Type B pancreatic cell (in vitro differentiated cells): ENCODE measurements at regions not wholly inside any gene's neighbourhood (a gene's known extent, or its start where the extent isn't known, plus 50 kb on each side); places are given as distances from the start of the nearest gene placed in this dataset.

Experiments used
- DNase-seq: peaks from one replicate; pipeline ENCODE4 v3.0.0; 2021; ENCODE audit warnings: mixed read lengths; ENCODE audit not compliant: unreplicated experiment; ENCODE audit errors: extremely low spot score
- H3K27ac Mint-ChIP-seq: 2 replicates; pipeline ENCODE4 v1.8.0; 2021; ENCODE audit warnings: mild to moderate bottlenecking, mixed read lengths
- H3K27me3 Mint-ChIP-seq: 2 replicates; pipeline ENCODE4 v1.8.0; 2021; ENCODE audit warnings: mixed read lengths
- H3K36me3 Mint-ChIP-seq: 2 replicates; pipeline ENCODE4 v1.8.0; 2021; ENCODE audit warnings: mixed read lengths
- H3K4me1 Mint-ChIP-seq: one replicate; pipeline ENCODE4 v1.8.0; 2021; ENCODE audit warnings: mixed read lengths; ENCODE audit not compliant: unreplicated experiment
- H3K4me3 Mint-ChIP-seq: 2 replicates; pipeline ENCODE4 v1.8.0; 2021; ENCODE audit warnings: mild to moderate bottlenecking, mixed read lengths
- H3K9me3 Mint-ChIP-seq: 2 replicates; pipeline ENCODE4 v1.8.0; 2021; ENCODE audit warnings: mixed read lengths
- TF ChIP-seq, protein P1 (sequence below): fragments of 200-600 bp; sonication (generic); conservative IDR thresholded peaks from 2 replicates; pipeline ENCODE4 v1.5.0; 2021; ENCODE audit warnings: antibody characterized with exemption, mild to moderate bottlenecking

DNA sequence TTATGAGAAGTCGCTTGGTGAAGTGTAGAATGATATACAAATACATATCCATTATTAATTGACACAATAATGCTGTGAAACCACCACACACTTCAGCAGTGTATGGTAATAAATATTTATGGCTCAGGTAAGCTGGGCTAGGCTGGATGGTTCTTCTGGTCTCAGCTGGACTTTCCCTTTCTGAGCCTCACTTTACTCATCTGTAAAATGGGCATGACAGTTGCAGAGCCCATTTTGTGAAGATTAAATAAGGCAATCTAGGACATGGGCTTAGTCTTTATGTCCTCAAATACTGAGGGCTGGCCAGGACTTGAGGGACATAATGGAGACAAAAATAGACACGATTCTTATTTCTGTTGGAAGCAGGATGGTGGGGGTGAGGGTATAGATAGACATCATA is 196.1 kb downstream of the MIAT start:
- H3K27me3 Mint-ChIP-seq: peaks cover 36% of the 10 kb centered on the region
- H3K4me1 Mint-ChIP-seq: no peaks in the 10 kb centered on the region
- H3K27ac Mint-ChIP-seq: no peak overlapping the region
- DNase-seq: no peak
- no peak overlapping the region for H3K4me3 Mint-ChIP-seq
- no peaks in the 10 kb centered on the region for H3K9me3 Mint-ChIP-seq
- no peaks in the 10 kb centered on the region for H3K36me3 Mint-ChIP-seq
- TF ChIP-seq, protein P1, sequence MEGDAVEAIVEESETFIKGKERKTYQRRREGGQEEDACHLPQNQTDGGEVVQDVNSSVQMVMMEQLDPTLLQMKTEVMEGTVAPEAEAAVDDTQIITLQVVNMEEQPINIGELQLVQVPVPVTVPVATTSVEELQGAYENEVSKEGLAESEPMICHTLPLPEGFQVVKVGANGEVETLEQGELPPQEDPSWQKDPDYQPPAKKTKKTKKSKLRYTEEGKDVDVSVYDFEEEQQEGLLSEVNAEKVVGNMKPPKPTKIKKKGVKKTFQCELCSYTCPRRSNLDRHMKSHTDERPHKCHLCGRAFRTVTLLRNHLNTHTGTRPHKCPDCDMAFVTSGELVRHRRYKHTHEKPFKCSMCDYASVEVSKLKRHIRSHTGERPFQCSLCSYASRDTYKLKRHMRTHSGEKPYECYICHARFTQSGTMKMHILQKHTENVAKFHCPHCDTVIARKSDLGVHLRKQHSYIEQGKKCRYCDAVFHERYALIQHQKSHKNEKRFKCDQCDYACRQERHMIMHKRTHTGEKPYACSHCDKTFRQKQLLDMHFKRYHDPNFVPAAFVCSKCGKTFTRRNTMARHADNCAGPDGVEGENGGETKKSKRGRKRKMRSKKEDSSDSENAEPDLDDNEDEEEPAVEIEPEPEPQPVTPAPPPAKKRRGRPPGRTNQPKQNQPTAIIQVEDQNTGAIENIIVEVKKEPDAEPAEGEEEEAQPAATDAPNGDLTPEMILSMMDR: no peak

GRCh38 chr22:26857169-26857568 is 199.8 kb downstream of the MIAT start:
- H3K27me3 Mint-ChIP-seq: peaks cover 43% of the 10 kb centered on the region
- no peak for DNase-seq
- TF ChIP-seq, protein P1: no peak
- H3K4me1 Mint-ChIP-seq: peaks cover 2% of the 10 kb centered on the region
- no peaks in the 10 kb centered on the region for H3K9me3 Mint-ChIP-seq
- no peak overlapping the region for H3K27ac Mint-ChIP-seq
- H3K36me3 Mint-ChIP-seq: peaks cover 3% of the 10 kb centered on the region
- H3K4me3 Mint-ChIP-seq: no peak overlapping the region

GRCh38 chr22:26860301-26860700 is 202.9 kb downstream of the MIAT start:
- H3K9me3 Mint-ChIP-seq: peaks cover 3% of the 10 kb centered on the region
- DNase-seq: no peak
- peaks cover 44% of the 10 kb centered on the region for H3K27me3 Mint-ChIP-seq
- no peak overlapping the region for H3K27ac Mint-ChIP-seq
- TF ChIP-seq, protein P1: no peak
- peaks cover 3% of the 10 kb centered on the region for H3K36me3 Mint-ChIP-seq
- H3K4me3 Mint-ChIP-seq: no peak overlapping the region
- H3K4me1 Mint-ChIP-seq: peaks cover 8% of the 10 kb centered on the region

DNA sequence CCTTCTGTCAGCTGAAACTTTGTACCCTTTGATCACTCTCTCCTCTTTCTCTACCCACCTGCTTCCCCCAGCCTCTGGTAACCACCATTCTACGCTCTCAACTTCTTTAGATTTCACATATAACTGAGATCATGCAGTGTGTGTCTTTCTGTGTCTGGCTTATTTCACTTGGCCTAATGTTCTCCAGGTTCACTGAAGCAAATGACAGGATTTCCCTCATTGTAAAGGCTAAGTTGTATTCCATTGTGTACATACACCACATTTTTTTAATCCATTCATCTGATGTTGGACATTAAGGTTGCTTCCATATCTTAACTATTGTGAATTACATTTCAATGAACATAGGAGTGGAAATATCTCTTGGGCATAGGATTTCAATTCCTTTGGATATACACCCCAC is 207.6 kb downstream of the MIAT start:
- Mint-ChIP-seq H3K27ac (no peak overlapping the region), H3K27me3 (peaks cover 26% of the 10 kb centered on the region), H3K4me3 (no peak overlapping the region), H3K4me1 (peaks cover 8% of the 10 kb centered on the region), H3K36me3 (no peaks in the 10 kb centered on the region), H3K9me3 (peaks cover 8% of the 10 kb centered on the region)
- DNase-seq: no peak
- TF ChIP-seq, protein P1: no peak

DNA sequence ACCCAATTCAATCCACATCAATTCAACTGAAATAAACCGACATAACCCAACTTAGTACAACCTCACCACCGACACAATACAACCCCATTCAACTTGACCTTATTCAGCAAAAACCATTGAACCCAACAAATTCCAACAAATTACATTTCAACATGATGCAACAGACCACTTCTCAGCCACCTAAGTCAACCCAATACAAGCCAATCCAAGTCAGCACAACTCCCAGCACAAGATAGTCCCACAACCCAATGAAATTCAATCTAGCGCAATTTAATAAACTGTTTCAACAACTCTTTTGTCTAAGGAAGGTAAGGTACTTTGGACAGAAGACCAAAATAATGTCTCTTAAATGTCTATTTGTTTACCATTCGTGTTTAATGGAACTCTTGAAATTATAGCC is 226.0 kb downstream of the MIAT start:
- Mint-ChIP-seq H3K27ac (no peak overlapping the region), H3K4me1 (peaks cover 12% of the 10 kb centered on the region), H3K9me3 (no peaks in the 10 kb centered on the region), H3K27me3 (peaks cover 4% of the 10 kb centered on the region), H3K4me3 (no peak overlapping the region), H3K36me3 (no peaks in the 10 kb centered on the region)
- DNase-seq: no peak
- TF ChIP-seq, protein P1: no peak

DNA sequence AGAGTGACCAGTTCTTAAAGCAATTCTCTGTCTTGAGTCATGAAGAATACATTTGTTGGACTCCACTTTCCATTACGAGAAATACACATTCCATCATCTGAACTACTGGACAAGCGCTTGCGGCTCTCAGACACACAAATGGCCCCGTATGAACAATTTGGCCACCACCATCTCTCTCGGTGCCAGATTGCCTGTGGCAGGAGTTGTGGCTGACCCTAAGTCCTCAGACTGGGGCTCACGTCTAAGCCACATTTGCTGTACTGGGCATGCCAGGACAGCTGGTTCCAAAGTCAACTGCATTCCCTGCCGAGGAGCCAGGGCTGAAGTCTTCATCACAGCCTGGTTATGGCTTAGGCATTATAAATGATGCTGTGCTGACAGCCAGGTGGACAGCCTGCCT is 227.5 kb downstream of the MIAT start:
- no peaks in the 10 kb centered on the region for H3K9me3 Mint-ChIP-seq
- no peaks in the 10 kb centered on the region for H3K36me3 Mint-ChIP-seq
- TF ChIP-seq, protein P1: no peak
- H3K4me1 Mint-ChIP-seq: peaks cover 16% of the 10 kb centered on the region
- H3K27me3 Mint-ChIP-seq: peaks cover 4% of the 10 kb centered on the region
- no peak overlapping the region for H3K4me3 Mint-ChIP-seq
- no peak for DNase-seq
- H3K27ac Mint-ChIP-seq: no peak overlapping the region
